HG03439 (cell line): ENCODE measurements at regions not wholly inside any gene's neighbourhood (a gene's known extent, or its start where the extent isn't known, plus 50 kb on each side); places are given as distances from the start of the nearest gene placed in this dataset.
"Not testable (repeated sequence)": the region's sequence is repeated elsewhere in the genome, so short reads cannot be mapped to it uniquely, and the experiment has no call there.

Experiments
- ATAC-seq: cut with Tn5 transposase; IDR thresholded peaks from one replicate; pipeline ENCODE4 v1.9.1; 2021; ENCODE audit warnings: mild to moderate bottlenecking, moderate library complexity; ENCODE audit not compliant: unreplicated experiment

DNA sequence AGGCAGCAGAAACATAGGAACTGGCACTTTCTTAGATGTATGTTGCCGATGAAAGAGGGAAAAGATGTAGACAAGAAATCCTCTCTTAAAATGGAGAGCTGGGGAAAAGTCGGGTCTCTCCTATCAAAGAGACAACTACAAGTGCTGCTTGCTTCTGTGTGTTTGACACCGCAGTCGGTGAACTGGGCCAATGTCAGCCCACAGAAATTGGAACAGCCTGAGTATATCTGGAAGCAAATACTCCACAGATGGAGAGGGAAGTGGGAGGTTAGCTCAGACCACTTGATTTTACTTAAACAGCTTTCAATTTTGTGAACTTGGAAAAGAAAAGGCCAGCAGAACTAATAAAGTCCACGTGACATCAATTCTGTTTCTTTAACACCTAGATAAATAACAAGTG, 230.9 kb upstream of the FAT1 start:
- ATAC-seq = no peak

DNA sequence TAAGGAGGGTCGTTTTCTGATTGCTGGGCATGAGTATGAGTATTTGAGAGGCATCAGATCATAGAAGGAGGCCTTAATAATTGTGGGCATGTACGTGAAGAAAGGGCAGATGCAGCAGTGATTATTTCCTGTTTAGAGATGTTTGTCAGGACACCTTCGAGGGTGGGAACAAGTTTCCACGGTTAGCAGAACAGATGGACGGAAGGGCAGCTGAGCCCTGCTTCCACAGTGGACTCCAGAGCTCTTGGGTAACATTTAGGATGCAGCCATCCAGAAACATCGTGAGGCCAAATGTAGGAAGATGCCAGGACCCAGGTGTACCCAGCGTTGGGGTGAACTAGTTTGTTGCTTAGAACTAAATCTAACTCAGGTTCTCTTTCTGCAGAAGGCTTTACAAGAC, 231.3 kb upstream of the FAT1 start:
- no peak for ATAC-seq

DNA sequence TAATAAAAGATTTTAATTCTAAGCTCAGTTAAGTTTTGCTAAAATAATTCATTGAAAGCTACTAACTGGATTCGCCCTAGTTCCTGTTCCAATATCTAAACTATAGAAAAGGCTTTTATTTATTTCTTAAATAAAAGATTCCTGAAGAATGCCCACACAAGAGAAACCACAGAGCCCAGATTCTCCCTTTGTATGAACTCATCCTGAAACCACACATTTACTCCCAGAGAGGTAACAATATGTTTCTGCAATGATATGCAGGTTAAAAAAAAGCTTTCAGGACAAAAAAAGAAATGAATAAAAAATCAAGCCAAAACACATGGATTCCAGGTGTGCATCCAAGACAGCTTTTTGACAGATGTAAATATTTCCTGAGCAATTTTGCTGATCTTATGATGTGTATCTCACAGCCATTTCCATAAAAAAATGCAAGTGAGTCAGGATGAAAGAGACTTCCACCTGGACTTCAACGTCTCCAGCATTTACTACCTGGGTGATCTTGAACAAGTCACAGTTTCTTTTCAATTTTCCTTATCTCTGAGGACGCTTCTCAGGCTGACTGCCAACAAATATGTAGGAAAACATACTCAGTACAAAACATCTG, 234.4 kb upstream of the FAT1 start:
- no peak for ATAC-seq

DNA sequence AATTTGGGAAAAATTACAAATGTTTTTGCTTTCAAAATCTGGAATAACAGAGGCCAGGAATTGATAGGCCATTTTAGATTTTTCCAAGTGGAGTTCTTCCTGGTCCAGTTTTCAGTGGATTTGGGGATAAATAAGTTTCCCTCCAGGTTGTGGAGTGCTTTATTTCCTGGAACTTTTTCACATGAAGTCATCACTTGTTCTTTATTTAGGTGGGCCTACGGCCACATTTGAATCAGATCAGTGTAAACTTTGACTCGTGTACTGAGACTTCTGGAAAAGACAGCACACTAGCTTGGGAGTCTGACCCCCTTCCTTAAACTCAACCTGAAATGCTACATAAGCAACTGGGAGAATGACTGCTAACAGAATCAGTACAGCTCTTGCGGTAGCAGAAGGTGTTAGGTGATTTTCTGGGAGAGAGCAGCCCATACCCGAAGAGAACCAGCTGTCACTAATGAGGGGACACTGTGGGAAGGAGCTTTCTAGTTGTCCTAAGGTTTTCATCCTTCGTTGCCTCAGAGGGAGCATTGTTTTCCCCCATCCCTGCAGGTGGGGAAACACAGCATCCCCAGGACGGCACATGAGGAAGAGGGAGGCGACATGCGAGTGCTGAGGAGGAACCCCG, 235.2 kb upstream of the FAT1 start:
- ATAC-seq = no peak

DNA sequence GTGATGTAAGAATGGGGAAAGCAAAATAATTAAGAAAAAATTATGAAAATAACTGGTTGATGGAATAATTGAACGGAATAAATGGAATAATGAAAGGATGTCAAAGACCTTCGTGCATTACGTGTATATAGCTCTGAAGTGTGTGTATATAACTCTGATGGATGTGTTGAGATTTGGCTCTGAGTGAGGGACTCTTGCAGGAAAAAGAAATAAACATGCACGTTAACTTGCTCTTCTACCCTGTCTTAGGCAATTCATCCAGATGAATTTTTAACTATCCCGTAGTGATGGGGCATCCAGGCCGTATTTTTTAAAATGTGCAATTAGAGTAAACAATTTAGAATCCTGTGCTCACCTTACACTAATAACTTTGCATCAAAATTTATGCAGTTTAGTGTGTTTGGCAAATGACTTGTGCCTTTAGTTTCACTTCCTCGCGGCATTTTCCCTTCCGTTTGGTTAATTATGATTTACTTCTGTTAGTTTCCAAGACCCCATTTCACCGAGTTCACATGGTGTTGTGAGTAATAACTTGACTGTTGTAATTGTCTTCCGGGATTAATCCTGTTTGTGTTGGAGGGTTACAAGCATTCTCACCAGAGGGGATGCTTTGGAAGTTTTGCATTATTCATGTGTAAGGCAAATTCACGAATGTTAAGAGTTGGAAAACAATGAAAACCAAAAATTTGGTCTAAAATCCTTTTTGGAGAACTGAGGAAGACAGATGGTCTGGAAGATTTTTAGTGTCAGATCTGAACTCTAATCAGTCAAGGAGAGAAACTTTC, 256.5 kb upstream of the FAT1 start:
- ATAC-seq = no peak

DNA sequence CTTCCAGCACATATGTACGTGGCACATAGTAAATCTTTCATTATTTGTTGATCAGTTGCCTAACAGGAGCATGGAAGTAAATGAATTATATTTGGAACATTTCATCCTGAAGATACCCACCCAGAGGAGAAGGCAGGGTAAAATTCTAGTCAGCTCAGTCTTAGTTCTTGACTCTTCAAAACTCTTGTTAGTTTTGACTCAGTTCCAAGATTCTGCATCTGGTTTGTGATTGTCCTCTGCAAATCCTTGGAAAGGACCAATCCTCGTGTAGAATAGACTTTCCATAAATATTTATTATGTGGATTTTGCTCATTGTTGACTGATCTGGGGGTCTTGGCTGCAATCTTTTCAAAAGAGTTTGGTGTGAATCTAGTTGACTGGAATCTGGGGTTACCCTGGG, 257.5 kb upstream of the FAT1 start:
- no peak for ATAC-seq

DNA sequence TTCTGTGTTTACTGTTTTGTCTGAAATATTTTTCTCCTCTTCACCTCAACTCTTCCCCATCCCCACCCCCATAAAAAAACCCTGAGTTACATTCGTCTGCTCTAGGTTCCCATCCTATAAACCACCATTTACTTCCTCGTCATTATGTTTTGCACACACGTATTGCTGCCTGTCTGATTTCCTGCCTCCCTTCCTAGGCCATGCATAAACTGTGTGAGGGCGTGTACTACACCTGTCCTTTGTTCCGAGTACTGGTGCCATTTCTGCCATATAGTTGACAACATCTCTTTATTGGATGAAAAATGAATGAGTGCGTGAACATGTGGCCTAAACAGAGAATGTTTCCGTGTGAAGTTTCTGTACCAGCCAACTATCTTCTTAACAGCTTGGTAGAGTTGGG, 258.5 kb upstream of the FAT1 start:
- no peak for ATAC-seq

DNA sequence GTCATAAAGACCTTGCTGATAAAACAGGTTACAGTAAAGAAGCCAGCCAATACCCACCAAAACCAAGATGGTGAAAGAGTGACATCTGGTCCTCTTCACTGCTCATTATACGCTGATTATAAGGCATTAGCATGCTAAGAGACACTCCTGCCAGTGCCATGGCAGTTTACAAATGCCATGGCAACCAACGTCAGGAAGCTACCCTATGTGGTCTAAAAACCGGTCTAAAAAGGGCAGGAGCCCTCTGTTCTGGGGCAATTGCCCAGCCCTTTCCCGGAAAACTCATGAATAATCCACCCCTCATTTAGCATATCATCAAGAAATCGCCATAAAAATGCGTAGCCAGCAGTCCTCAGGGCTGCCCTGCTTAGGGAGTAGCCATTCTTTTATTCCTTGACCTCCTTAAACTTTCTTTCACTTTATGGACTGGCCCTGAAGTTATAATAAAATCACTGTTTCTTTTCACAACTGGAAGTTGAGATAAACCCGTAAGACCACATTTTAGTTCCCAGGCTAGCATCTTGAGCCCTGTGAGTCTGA, 260.5 kb upstream of the FAT1 start:
- no peak for ATAC-seq

DNA sequence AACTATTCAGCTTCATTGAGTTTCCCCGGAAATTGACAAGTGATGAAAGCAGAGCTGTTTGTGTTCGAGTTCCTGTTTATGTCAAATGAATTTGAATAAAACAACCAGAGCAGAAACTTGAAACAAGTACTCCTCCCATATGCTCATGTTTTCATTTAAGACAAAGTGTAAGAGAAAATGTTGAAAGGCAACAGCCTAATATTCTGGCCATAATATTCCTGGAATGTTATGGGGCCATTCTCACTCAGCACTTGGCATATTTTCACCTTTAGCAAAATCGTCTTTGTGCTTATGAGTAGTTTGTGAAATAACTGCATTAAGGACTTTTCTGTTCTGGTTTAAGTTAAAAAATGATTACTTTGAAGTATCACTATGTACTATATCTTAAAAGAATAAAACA, 276.0 kb upstream of the FAT1 start:
- ATAC-seq = no peak

DNA sequence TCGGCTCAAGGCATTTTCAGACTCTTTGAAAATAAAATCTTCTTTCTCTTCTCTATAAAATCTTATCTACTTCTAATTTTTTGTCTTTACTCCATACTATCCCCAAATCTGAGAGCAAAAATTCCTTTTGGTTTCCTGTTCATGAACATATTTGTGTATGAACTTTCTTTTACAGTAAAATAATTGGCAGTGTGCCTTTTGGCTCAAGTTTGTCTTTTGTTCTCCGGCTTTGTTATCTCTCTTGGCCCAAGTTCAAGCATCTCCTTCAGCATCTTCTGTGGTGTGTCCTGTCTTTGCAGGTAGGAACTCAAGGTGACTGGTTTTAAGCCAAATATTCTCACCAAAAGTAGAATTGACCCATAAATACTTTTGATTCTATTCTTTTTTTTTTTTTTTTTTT, 276.6 kb upstream of the FAT1 start:
- ATAC-seq = no peak

DNA sequence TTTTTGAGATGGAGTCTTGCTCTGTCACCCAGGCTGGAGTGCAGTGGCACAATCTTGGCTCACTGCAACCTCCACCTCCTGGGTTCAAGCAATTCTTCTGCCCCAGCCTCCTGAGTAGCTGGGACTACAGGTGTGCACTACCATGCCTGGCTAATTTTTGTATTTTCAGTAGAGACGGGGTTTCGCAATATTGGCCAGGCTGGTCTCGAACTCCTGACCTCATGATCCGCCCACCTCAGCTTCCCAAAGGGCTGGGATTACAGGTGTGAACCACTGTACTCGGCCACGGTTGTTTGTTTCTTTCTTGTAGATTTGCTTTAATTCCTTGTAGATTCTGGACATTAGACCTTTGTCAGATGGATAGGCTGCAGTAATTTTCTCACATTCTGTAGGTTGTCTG, 278.5 kb upstream of the FAT1 start:
- ATAC-seq = not testable (repeated sequence)

DNA sequence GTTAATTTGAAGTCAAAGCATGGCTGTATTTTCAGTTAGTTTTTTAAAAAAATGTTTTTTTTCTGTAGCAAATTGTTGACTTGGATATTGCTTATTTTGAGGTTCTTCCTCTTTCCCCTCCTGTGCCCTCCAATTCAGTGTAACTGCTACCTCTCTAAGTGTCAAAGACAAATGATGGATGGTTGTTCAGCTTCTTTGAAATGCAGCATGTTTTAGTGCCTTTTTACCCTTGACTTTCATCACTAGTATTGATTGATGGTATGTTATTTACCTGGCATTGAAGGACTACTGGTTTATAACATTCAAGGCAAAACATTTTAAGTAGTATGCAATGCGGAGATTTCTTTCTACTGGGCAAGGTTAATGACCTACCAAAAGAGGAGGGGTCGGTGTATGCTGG, 281.0 kb upstream of the FAT1 start:
- no peak for ATAC-seq

DNA sequence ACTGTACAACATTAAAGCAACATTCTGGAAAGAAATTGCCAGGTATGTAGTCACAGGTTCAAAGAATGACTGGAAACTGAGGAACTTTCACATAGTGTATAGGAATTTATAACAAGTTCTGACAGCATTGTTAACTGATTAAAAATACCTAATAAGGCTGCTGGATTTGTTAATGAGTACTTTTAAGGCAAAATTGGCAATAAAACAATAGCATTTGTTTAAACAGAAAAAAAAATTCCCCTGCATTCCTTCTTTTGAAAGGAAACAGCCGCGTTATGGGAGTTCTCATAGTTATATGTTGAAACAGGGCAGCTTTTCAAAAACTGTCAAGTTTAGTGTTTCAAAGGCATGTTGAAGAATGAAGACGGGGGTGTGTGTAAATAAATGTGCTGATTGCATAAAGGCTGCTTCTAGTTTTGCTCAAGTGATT, 282.5 kb upstream of the FAT1 start:
- ATAC-seq = no peak

DNA sequence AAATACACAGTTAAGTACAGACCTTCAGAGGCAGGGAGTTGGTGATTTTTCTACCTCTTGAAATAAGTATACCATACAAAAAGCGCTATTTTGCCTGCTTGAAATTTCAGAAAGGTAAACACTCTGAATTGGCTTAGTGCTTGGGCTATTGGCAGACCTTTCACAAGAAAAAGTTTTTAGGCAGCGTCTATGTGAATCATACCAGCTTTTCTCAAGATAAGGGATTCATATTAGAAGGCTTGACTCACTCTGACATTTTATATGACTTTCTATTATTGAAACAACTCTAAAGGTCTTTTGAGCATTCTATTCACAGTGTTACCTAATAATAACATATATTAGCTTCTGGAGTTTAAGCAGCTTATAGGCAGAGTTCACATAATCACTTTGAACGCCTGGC, 286.4 kb upstream of the FAT1 start:
- no peak for ATAC-seq

DNA sequence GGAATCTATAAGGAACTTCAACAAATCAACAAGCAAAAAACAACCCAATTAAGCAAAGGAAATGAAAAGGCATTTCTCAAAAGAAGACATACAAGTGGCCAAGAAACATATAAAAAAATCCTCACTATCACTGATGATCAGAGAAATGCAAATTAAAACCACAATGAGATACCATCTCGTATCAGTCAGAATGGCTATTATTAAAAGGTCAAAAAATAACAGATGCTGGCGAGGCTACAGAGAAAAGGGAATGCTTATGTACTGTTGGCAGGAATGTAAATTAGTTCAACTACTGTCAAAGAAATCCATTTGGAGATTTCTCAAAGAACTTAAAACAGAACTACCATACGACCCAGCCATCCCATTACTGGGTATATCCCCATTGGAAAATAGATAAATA, 292.4 kb upstream of the FAT1 start:
- no peak for ATAC-seq

DNA sequence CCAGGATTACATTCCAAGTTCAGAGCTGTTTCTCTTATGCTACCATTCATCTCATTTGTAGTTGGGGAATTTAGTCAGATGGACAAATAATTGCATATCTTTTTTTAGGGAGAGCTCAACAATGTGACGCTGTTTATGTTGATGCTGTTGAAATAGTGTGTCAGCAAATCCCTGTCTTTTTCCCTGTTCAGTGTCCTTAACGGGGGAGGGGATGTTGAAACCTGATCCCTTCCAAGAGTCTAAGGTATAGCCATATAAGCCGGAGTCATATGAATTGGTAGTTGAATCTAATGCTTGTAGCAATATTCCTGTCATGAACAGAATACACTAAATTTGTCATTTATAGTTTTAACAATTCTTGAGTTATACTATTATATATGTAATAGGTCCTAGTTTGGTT, 293.5 kb upstream of the FAT1 start:
- no peak for ATAC-seq

DNA sequence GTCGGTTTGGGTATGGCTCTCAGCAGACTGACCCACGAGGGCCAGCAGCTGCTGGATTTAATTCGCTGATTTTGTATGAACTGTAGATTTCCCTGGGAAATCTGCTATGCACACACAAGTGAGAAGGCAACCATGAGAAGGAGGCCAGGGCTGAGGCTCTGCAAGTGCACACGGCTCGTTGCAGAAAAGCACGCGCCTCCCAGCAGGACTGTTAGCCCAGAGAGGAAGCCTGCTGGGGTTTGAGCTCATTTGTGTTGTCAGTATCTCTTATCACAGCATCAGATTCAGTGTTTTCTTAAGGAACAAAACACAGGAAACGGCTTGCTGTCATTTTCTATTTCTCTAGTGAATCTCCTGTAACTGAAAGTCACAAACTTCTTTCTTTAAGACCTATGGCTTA, 296.2 kb upstream of the FAT1 start:
- no peak for ATAC-seq

DNA sequence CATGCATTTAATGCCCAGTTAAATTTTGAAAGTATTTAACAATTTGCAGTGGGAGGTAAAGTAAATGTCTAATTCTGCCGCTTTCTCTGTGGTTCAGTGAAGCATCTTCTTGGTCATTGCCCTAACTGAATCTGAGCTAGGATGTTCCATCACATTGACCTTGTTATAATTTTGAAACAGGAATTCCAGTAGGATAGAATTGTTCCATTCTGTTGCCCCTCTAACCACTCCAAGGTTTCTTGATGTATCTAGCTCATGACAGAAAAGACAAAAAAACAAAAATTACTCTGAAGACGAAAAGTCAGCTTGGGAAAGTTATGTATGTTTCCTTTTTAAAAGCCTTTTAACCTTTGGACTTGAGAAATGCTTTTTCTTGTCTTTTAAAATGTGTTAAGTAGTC, 297.0 kb upstream of the FAT1 start:
- ATAC-seq = no peak

DNA sequence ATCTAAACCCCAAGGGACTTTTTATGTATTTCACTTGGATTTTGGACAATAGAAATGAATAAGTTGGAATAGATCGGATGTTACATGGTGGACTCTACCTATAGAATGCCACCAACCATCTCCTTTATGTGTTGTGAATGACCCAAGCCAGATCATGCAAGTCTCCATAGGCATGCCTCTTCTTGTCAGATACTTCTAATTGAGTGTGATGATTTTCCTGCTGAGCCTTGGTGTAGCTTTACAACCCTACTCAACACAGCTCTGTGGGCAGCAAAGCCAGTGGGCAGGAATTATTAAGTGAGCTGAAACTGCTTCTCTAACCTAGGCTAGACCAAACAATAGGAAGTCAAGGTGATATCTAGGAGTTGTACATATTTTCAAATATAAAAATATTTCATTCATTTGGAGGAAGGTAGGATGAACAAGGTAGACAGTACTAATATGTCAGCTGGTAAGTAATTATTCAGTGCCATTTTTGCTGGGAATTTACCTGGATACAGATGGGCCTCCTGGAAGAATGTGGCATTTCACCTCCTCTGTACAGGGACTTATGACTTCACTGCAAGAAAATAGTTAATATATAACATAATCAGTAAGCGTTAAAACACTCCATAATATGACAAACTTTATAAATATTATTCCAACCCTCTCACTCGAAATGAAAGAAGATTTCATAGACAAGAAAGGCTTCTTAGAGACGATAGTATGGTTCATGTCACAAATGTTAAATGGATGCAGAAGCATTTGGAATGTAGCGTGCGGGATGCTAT, 298.0 kb upstream of the FAT1 start:
- ATAC-seq = no peak

DNA sequence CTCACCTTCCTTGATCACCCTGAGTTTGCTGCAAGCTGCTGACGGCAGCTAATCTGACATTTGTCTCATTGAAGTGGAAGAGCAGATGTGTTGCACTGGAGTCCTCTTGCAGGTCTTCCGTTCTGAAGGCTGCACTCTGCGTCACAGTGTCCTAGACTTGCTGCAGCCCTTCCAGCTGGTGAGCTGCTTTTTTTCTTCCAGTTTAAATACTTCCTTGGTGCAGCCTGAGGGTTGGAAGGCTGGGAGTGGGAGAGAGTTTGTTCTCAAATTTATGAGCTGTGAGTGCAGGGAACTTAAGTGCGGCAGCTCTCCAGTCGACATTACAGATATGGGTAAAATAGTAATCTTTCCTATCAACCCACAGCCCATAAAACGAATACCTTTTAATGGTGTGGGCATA, 303.6 kb upstream of the FAT1 start:
- ATAC-seq = no peak

DNA sequence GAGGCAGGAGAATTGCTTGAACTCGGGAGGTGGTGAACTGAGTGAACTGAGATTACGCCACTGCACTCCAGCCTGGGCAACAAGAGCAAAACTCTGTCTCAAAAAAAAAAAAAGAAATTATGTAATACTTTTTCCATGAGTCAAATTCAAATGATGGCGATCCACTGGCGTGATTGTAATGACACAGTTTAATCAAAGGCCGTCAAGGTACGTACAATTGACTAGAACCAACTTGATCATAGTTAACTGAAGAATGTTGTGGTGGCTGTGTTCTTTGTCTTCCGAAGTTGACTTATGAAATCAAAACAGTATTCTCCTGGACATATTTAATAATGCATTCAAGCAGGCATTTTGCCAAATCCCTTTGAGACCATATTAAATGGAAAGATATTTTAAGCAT, 318.6 kb upstream of the FAT1 start:
- no peak for ATAC-seq
